Brain microvascular endothelial cell (primary cell): ENCODE measurements at regions not wholly inside any gene's neighbourhood (a gene's known extent, or its start where the extent isn't known, plus 50 kb on each side); places are given as distances from the start of the nearest gene placed in this dataset.

Experiments used
- DNase-seq: peaks from one replicate; pipeline ENCODE4 v3.0.0-alpha.2; 2020
- H3K27ac ChIP-seq: fragments of 250-450 bp; sonication (Bioruptor Pico); 2 replicates; pipeline ENCODE4 v1.5.1; 2020; ENCODE audit warnings: mild to moderate bottlenecking, moderate library complexity
- H3K27me3 ChIP-seq: fragments of 250-450 bp; sonication (Bioruptor Pico); replicated peaks from 2 replicates; pipeline ENCODE4 v1.5.1; 2020; ENCODE audit warnings: mild to moderate bottlenecking
- H3K36me3 ChIP-seq: fragments of 250-450 bp; sonication (Bioruptor Pico); replicated peaks from 2 replicates; pipeline ENCODE4 v1.5.1; 2020; ENCODE audit warnings: mild to moderate bottlenecking
- H3K4me3 ChIP-seq: 2 replicates; pipeline ENCODE4 v1.5.1; 2011; ENCODE audit warnings: low read depth, mild to moderate bottlenecking, control low read depth, low read length, moderate library complexity
- in situ Hi-C: cut with HindIII; loops from 2 replicates; pipeline ENCODE4 v1.10.0; 2017; ENCODE audit warnings: low sequenced_read_pairs, low pct_ligation_motif_present
- TF ChIP-seq, protein P1 (sequence below): IDR thresholded peaks from 2 replicates; pipeline ENCODE4 v1.5.1; 2011; ENCODE audit warnings: low read depth, mild to moderate bottlenecking, moderate library complexity, low read length, control low read depth, inconsistent platforms; ENCODE audit errors: missing control alignments

DNA sequence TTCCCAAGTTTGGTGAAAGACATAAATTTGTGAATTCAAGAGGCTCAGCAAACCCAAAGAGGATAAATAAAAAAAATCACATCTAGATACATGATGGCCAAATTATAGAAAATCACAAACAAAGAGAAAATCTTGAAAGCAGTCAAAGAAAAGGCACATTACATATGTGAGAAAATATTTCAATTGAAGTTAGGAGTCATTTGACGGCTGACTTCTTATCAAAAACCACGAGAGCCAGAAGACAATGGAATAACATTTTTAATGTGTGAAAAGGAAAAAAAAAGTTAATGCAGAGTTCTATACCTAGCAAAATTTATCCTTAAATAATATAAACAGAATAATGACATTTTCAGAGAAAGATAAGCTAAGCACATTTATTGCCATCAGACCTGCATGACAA lies 307.0 kb downstream of the C12orf75 start:
- in situ Hi-C loops = no loop called here
- no peak for DNase-seq
- Histone ChIP-seq H3K36me3 (no peaks in the 10 kb centered on the region), H3K27me3 (no peaks in the 10 kb centered on the region), H3K4me3 (no peak overlapping the region), H3K27ac (no peak overlapping the region)
- TF ChIP-seq, protein P1, sequence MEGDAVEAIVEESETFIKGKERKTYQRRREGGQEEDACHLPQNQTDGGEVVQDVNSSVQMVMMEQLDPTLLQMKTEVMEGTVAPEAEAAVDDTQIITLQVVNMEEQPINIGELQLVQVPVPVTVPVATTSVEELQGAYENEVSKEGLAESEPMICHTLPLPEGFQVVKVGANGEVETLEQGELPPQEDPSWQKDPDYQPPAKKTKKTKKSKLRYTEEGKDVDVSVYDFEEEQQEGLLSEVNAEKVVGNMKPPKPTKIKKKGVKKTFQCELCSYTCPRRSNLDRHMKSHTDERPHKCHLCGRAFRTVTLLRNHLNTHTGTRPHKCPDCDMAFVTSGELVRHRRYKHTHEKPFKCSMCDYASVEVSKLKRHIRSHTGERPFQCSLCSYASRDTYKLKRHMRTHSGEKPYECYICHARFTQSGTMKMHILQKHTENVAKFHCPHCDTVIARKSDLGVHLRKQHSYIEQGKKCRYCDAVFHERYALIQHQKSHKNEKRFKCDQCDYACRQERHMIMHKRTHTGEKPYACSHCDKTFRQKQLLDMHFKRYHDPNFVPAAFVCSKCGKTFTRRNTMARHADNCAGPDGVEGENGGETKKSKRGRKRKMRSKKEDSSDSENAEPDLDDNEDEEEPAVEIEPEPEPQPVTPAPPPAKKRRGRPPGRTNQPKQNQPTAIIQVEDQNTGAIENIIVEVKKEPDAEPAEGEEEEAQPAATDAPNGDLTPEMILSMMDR = no peak

DNA sequence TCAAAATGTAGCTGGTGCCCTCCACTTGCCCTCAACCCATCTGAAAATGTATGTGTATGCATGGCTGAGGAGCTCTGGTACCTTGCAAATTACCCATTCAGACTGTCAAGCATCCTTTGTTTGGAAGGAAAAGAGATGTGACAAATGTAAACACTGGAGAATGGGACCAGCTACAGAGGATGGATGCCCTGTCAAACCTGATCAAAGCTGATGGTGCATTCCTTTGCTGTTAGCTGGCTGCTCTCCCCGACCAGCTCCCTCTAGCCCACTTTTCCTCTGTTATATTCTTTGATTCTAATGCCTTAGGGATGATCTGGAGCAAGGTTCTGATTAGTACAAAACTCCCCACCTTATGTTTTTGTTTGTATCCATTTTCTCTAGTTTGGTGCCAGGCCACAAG lies 310.3 kb downstream of the C12orf75 start:
- H3K36me3 ChIP-seq = no peaks in the 10 kb centered on the region
- in situ Hi-C loops = no loop called here
- TF ChIP-seq, protein P1 = no peak
- H3K27ac ChIP-seq = no peak overlapping the region
- H3K4me3 ChIP-seq = no peak overlapping the region
- no peak for DNase-seq
- no peaks in the 10 kb centered on the region for H3K27me3 ChIP-seq

DNA sequence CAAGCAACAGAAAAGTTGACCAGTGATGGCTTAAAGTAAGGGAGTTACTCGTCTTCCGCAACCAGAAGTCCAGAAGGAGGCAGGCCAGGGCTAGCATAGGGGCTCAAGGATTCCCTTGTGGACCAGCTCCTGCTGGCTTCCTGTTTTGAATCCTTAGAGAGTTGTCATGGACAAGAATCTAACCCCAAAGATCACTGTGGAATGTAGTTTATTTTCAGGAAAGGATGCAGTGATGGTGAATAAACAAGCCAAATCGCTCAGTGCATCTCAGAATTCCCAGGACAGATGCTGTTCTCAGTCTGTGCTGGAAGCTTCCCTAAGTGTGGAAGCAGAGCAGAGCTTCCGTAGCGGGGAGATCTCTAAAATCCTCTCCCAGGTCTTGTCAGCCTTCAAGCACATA lies 311.3 kb downstream of the C12orf75 start:
- no peak overlapping the region for H3K27ac ChIP-seq
- TF ChIP-seq, protein P1 = no peak
- DNase-seq = no peak
- H3K4me3 ChIP-seq = no peak overlapping the region
- no peaks in the 10 kb centered on the region for H3K36me3 ChIP-seq
- in situ Hi-C loops = no loop called here
- no peaks in the 10 kb centered on the region for H3K27me3 ChIP-seq

DNA sequence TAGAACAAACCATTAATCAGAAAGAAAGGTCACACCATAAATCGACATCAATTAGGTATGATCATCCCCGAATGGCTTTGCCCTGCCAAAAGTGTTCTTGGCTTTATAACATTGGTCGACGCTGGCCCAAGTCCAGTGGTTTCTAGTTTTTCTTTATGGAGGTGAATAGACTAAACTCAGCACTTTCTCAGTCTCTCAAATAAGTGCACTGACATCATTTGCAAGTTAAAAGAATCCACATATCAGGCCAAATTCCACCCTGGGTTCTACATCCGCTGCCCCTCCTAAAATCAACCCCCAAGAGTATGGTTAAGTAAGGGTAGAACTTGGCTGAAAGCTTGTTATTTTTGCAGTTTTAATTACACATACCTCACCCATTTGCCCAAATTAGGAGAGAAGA lies 314.3 kb downstream of the C12orf75 start:
- TF ChIP-seq, protein P1 = no peak
- Histone ChIP-seq H3K27ac (no peak overlapping the region), H3K4me3 (no peak overlapping the region), H3K27me3 (no peaks in the 10 kb centered on the region), H3K36me3 (no peaks in the 10 kb centered on the region)
- in situ Hi-C loops = no loop called here
- DNase-seq = no peak

DNA sequence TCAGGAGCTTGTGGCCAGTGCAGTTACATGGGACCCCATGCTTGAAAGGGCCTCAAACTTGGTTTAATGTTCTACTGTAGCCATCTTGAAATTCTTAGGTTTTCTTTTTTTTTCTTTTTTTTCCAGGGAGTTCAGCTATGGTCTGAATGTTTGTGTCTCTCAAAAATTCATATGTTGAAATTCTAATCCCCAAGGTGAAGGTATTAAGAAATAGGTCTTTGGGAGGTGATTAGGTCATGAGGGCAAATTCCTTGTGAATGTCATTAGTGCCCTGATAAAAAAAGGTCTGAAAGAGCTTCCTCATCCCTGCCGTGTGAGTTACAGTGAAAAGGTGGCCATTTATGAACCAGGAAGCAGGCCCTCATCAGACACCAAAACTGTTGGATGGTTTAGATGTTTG lies 324.1 kb downstream of the C12orf75 start:
- Histone ChIP-seq H3K4me3 (no peak overlapping the region), H3K27ac (no peak overlapping the region), H3K27me3 (no peaks in the 10 kb centered on the region), H3K36me3 (no peaks in the 10 kb centered on the region)
- in situ Hi-C loops = no loop called here
- TF ChIP-seq, protein P1 = no peak
- no peak for DNase-seq

DNA sequence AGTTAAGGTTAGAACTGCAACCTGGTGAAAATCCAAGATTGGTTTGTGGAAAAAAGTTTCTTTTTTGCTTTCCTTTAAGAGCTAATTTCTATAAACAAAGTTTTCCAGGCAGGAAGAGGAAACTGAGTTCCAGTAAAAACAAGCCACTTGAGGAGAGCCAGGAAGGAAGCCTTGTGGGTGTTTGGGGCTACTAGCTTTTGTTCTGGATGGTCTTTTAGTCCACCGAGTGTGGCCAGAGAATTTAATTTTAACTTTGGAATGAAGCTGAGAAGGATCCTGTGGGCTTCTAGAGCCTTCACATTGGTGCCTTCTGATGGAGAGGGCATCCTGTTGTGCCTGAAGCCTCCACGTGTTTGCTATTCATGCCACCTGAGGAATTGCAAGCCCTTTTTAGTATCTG lies 327.9 kb downstream of the C12orf75 start:
- H3K36me3 ChIP-seq = no peaks in the 10 kb centered on the region
- TF ChIP-seq, protein P1 = no peak
- no peak for DNase-seq
- no peak overlapping the region for H3K27ac ChIP-seq
- no peaks in the 10 kb centered on the region for H3K27me3 ChIP-seq
- in situ Hi-C loops = no loop called here
- H3K4me3 ChIP-seq = no peak overlapping the region
